Activated CD4-positive, alpha-beta memory T cell treated with anti-CD3 and anti-CD28 coated beads for 36 hours (primary cell): ENCODE measurements at regions not wholly inside any gene's neighbourhood (a gene's known extent, or its start where the extent isn't known, plus 50 kb on each side); places are given as distances from the start of the nearest gene placed in this dataset.

Source experiments
- CTCF ChIA-PET: fragments of 350-600 bp; sonication (Branson Sonifier 250); formaldehyde crosslinking; loops from one replicate; lab custom pipeline; 2021; ENCODE audit warnings: antibody characterized with exemption, inconsistent platforms; lab: Charles Lee
- POLR2A ChIA-PET: fragments of 350-600 bp; sonication (Branson Sonifier 250); formaldehyde crosslinking; loops from one replicate; lab custom pipeline; 2021; ENCODE audit warnings: antibody characterized with exemption; lab: Charles Lee
- DNase-seq: peaks from one replicate; pipeline ENCODE4 v3.0.0-alpha.2; 2020
- H3K27ac Mint-ChIP-seq: one replicate; pipeline ENCODE4 v1.8.0; 2021; ENCODE audit warnings: mixed read lengths
- H3K27me3 Mint-ChIP-seq: one replicate; pipeline ENCODE4 v1.8.0; 2021; ENCODE audit warnings: mixed read lengths
- H3K36me3 Mint-ChIP-seq: one replicate; pipeline ENCODE4 v1.8.0; 2021; ENCODE audit warnings: mixed read lengths
- H3K4me1 Mint-ChIP-seq: one replicate; pipeline ENCODE4 v1.8.0; 2021; ENCODE audit warnings: low read depth, mixed read lengths
- H3K4me3 Mint-ChIP-seq: one replicate; pipeline ENCODE4 v1.8.0; 2021; ENCODE audit warnings: mild to moderate bottlenecking, mixed read lengths
- H3K9me3 Mint-ChIP-seq: one replicate; pipeline ENCODE4 v1.8.0; 2021; ENCODE audit warnings: mixed read lengths
- intact Hi-C: fragments of 100-400 bp; cut with micrococcal nuclease; formaldehyde crosslinking; loops from one replicate; pipeline ENCODE4 v1.15.1; 2023

DNA sequence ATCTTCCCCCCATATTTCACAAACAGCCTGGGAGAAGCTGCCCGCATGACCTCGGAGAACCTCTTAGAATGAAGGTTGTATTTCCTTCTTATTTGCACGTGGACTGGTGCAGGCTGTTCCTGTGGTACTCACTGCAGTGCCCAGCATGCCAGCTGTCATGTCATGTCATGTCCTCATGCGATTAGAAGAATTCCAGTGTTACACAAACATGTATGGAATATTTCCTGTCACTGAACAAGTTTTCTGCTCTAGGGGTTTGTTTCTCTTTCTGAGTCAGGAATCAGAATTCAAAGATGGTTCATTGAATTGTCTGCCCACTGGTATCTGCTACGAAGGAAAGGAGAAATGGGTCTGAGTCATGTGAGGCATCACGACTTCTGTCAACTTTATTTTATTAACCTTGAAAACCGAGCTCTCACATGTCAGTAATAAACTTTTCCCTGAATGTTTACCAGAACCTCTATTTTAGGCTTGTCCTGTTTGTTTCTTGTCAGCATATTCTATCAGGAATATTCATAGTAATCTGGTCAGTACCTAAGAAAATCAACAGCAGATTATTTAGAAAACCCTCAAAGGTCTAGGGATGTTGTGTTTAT lies 415.6 kb downstream of the GADD45G start:
- H3K36me3 Mint-ChIP-seq: no peaks in the 10 kb centered on the region
- peaks cover 5% of the 10 kb centered on the region for H3K9me3 Mint-ChIP-seq
- DNase-seq: no peak
- peaks cover 2% of the 10 kb centered on the region for H3K27me3 Mint-ChIP-seq
- intact Hi-C loops: no loop called here
- no peak overlapping the region for H3K4me3 Mint-ChIP-seq
- no peaks in the 10 kb centered on the region for H3K4me1 Mint-ChIP-seq
- POLR2A ChIA-PET: interaction anchor here (0.5 kb wide), 1 partner anchor 37 kb away, joined by 3 read pairs; no protein-coding TSS in a partner anchor
- CTCF ChIA-PET: no interaction called here
- no peak overlapping the region for H3K27ac Mint-ChIP-seq

DNA sequence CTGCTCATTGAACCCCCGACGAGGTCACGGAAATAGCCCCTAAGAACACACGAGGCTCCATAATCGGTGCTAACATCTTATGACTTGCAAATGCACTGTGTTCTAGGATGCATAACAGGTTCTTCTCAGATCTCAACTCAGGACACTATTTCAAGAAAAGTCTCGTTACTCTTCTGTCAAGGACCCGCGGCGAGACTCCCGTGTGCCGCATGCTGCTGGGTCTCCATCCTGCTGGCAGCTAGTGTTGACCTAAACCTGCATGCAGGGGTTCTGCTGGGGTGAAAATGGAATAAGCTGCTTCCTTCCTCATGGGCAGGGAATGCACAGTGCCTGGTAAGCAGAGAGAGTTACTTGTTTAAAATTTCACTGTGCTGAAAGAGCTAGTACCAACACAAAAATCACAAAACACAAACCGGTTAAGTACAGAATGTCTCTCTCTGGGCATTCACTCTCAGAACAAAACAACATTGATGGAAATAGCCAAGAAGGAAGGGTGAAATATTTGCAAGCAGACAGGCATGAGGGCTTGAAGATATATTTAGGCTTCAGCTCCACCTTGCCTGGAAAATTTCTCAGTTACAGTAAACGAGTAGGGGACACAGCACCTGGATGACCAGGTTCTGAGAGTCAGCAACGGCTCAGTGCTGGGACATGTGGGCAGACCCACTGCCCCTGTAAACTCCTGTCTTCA lies 416.5 kb downstream of the GADD45G start:
- ChIA-PET POLR2A (no interaction called here), CTCF (no interaction called here)
- DNase-seq: no peak
- Mint-ChIP-seq H3K4me1 (no peaks in the 10 kb centered on the region), H3K27ac (no peak overlapping the region), H3K9me3 (peaks cover 5% of the 10 kb centered on the region), H3K4me3 (no peak overlapping the region), H3K27me3 (peaks cover 2% of the 10 kb centered on the region), H3K36me3 (no peaks in the 10 kb centered on the region)
- intact Hi-C loops: no loop called here

DNA sequence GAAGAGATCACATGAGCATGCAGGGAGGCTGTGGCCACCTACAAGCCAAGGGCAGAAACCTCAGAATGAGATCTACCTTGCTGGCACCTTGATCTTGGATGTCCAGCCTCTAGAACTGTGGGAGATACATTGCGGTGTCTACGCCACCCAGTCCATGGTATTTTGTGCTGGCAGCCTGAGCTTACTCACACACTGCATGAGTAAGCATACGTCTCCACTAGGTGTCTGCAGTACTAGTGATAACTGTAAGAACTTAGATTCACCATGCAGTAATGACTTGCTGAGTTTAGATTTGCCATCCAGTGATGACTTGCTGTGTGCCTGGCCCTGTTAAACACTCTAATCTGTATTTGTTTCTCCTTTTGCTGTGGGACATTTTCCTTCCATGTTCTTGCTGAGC lies 417.7 kb downstream of the GADD45G start:
- Mint-ChIP-seq H3K27ac (no peak overlapping the region), H3K4me1 (no peaks in the 10 kb centered on the region), H3K27me3 (peaks cover 2% of the 10 kb centered on the region), H3K4me3 (no peak overlapping the region), H3K9me3 (peaks cover 5% of the 10 kb centered on the region), H3K36me3 (no peaks in the 10 kb centered on the region)
- intact Hi-C loops: no loop called here
- ChIA-PET CTCF (no interaction called here), POLR2A (no interaction called here)
- no peak for DNase-seq

GRCh38 chr9:90023861-90024260 lies 419.0 kb downstream of the GADD45G start:
- ChIA-PET CTCF (no interaction called here), POLR2A (interaction anchor here (1.4 kb wide), 1 partner anchor 419 kb away, joined by 3 read pairs; the partner anchor contains the start of gene GADD45G)
- Mint-ChIP-seq H3K27ac (no peak overlapping the region), H3K27me3 (peaks cover 2% of the 10 kb centered on the region), H3K9me3 (peaks cover 5% of the 10 kb centered on the region), H3K4me1 (no peaks in the 10 kb centered on the region), H3K36me3 (no peaks in the 10 kb centered on the region), H3K4me3 (no peak overlapping the region)
- DNase-seq: no peak
- intact Hi-C loops: no loop called here

- CTCF ChIA-PET: no interaction called here
- no peaks in the 10 kb centered on the region for H3K36me3 Mint-ChIP-seq
- H3K4me1 Mint-ChIP-seq: no peaks in the 10 kb centered on the region
- DNase-seq: no peak
- no peak overlapping the region for H3K4me3 Mint-ChIP-seq
- H3K27me3 Mint-ChIP-seq: peaks cover 2% of the 10 kb centered on the region
- POLR2A ChIA-PET: no interaction called here
- intact Hi-C loops: no loop called here
- peaks cover 5% of the 10 kb centered on the region for H3K9me3 Mint-ChIP-seq
- H3K27ac Mint-ChIP-seq: no peak overlapping the region
These were observed 419.6 kb downstream of the GADD45G start for GRCh38 chr9:90024409-90024808.

DNA sequence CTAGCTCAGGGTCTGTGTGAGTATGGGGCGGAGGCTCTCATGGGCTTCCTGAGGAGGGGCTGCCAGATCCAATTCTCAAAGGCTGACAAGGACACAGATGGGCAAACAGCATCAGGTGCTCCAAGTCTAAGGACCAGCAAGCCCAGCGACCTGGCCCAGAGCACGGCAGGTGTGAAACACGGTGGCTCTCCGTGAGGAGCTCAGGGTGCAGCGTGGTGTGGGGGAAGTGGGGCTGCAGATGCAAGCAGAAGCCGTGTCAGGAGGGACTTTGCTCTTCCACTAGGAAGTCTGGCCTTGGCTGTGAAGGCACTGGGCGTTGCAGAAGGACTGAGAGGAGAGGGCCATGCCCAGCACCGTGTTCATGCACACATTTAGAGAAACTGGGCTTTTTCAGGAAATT lies 420.0 kb downstream of the GADD45G start:
- intact Hi-C loops: no loop called here
- DNase-seq: no peak
- H3K27me3 Mint-ChIP-seq: peaks cover 2% of the 10 kb centered on the region
- no peaks in the 10 kb centered on the region for H3K4me1 Mint-ChIP-seq
- H3K9me3 Mint-ChIP-seq: peaks cover 5% of the 10 kb centered on the region
- no peak overlapping the region for H3K4me3 Mint-ChIP-seq
- POLR2A ChIA-PET: no interaction called here
- CTCF ChIA-PET: no interaction called here
- no peak overlapping the region for H3K27ac Mint-ChIP-seq
- H3K36me3 Mint-ChIP-seq: no peaks in the 10 kb centered on the region

GRCh38 chr9:90025816-90026215 lies 421.0 kb downstream of the GADD45G start:
- Mint-ChIP-seq H3K27me3 (peaks cover under 1% of the 10 kb centered on the region), H3K4me1 (no peaks in the 10 kb centered on the region), H3K9me3 (peaks cover 5% of the 10 kb centered on the region), H3K4me3 (no peak overlapping the region), H3K36me3 (no peaks in the 10 kb centered on the region), H3K27ac (no peak overlapping the region)
- ChIA-PET CTCF (no interaction called here), POLR2A (no interaction called here)
- intact Hi-C loops: no loop called here
- DNase-seq: no peak

DNA sequence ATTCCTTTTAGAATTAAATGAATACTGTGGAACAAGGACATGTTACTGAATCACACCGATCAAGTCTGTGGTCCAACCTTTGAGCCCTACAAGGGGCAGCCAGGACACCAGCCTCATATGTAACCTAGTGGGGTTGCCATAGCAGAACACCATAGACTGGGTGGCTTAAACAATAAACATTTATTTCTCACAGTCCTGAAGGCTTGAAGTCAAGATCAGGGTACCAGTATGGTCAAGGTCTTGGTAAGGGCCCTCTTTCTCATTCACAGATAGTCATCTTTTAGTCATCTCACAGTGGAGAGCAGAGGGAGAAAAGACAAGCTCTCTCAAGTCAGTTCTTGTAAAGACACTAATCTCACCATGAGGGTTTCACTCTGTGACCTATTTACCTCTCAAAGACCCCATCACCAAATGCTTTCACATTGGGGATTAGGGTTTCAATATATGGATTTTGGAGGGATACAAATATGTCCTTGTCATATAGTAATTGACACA lies 422.5 kb downstream of the GADD45G start:
- CTCF ChIA-PET: no interaction called here
- no peak for DNase-seq
- no peaks in the 10 kb centered on the region for H3K4me1 Mint-ChIP-seq
- POLR2A ChIA-PET: no interaction called here
- H3K27ac Mint-ChIP-seq: no peak overlapping the region
- H3K9me3 Mint-ChIP-seq: peaks cover 3% of the 10 kb centered on the region
- H3K4me3 Mint-ChIP-seq: no peak overlapping the region
- peaks cover 6% of the 10 kb centered on the region for H3K27me3 Mint-ChIP-seq
- no peaks in the 10 kb centered on the region for H3K36me3 Mint-ChIP-seq
- intact Hi-C loops: no loop called here

- no peaks in the 10 kb centered on the region for H3K4me1 Mint-ChIP-seq
- no peak overlapping the region for H3K27ac Mint-ChIP-seq
- H3K27me3 Mint-ChIP-seq: peaks cover 6% of the 10 kb centered on the region
- no peaks in the 10 kb centered on the region for H3K36me3 Mint-ChIP-seq
- DNase-seq: no peak
- POLR2A ChIA-PET: no interaction called here
- CTCF ChIA-PET: no interaction called here
- H3K4me3 Mint-ChIP-seq: no peak overlapping the region
- intact Hi-C loops: no loop called here
- H3K9me3 Mint-ChIP-seq: no peaks in the 10 kb centered on the region
These were observed 424.6 kb downstream of the GADD45G start for GRCh38 chr9:90029386-90029785.

DNA sequence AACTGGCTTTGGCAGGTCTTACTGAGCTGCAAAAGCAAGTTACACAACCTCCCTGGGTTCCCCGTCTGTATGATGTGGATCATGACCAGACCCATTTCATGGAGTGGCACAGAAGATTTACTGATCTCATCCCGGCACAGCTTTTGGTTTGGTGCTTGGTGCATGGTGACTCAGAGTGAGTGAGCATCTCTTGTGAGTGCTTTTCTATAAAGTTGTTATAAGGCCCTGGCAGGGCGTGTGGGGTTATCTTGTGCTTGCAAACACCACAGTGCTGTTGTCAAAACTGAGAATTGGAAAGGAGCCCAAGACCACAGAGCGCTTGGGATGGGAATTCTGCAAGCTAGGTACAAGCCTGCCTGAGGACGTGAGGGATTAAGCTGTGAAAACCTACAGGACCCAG lies 425.2 kb downstream of the GADD45G start:
- intact Hi-C loops: no loop called here
- Mint-ChIP-seq H3K4me1 (no peaks in the 10 kb centered on the region), H3K27me3 (peaks cover 6% of the 10 kb centered on the region), H3K4me3 (no peak overlapping the region), H3K36me3 (no peaks in the 10 kb centered on the region), H3K27ac (no peak overlapping the region), H3K9me3 (no peaks in the 10 kb centered on the region)
- ChIA-PET POLR2A (no interaction called here), CTCF (no interaction called here)
- DNase-seq: no peak

- no peak overlapping the region for H3K27ac Mint-ChIP-seq
- H3K4me3 Mint-ChIP-seq: no peak overlapping the region
- no peaks in the 10 kb centered on the region for H3K9me3 Mint-ChIP-seq
- H3K36me3 Mint-ChIP-seq: no peaks in the 10 kb centered on the region
- CTCF ChIA-PET: interaction anchor here (0.6 kb wide), 1 partner anchor 20 kb away, joined by 3 read pairs; no protein-coding TSS in a partner anchor
- intact Hi-C loops: no loop called here
- POLR2A ChIA-PET: no interaction called here
- DNase-seq: no peak
- no peaks in the 10 kb centered on the region for H3K4me1 Mint-ChIP-seq
- peaks cover 6% of the 10 kb centered on the region for H3K27me3 Mint-ChIP-seq
These were observed 427.6 kb downstream of the GADD45G start for GRCh38 chr9:90032296-90033027.

- Mint-ChIP-seq H3K36me3 (no peaks in the 10 kb centered on the region), H3K4me1 (no peaks in the 10 kb centered on the region), H3K27me3 (peaks cover 6% of the 10 kb centered on the region), H3K4me3 (no peak overlapping the region), H3K27ac (no peak overlapping the region), H3K9me3 (no peaks in the 10 kb centered on the region)
- POLR2A ChIA-PET: no interaction called here
- no peak for DNase-seq
- CTCF ChIA-PET: interaction anchor here (0.6 kb wide), 1 partner anchor 20 kb away, joined by 3 read pairs; no protein-coding TSS in a partner anchor
- intact Hi-C loops: no loop called here
These were observed 428.3 kb downstream of the GADD45G start for GRCh38 chr9:90033028-90033650.
